ENCODE measurements at regions not wholly inside any gene's neighbourhood (a gene's known extent, or its start where the extent isn't known, plus 50 kb on each side); places are given as distances from the start of the nearest gene placed in this dataset.

DNA sequence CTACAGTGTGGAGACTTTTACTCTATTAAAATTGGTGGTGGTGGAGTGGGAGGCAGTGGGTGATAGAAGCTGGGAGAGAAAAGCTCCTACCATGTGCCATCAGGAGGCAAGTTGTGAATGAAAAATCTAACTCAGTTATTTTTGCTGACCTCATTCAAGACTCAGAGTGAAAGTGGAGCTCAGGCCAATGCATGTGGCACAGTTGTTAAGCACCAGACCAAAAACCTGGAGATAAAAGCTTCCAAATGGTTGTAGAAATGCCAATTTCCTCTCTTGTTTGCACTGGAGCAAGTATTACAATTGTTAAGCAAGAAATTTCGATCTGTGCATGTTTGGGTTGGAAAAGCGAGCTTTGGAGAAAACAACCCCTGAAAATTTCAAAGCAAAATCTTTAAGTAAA, 81.5 kb upstream of the PRICKLE2 start:
- no peak for DNase-seq
- Histone ChIP-seq H3K9me3 (no peaks in the 10 kb centered on the region), H3K9ac (ENCODE audit: low read depth in 2 of 2, low read length in 2 of 2) (no peak overlapping the region), H3K36me3 (no peaks in the 10 kb centered on the region), H3K4me3 (no peak overlapping the region), H3K27ac (no peak overlapping the region), H3K27me3 (no peaks in the 10 kb centered on the region), H3K4me1 (no peaks in the 10 kb centered on the region)
- intact Hi-C loops (cut with DNase I) = no loop called here
- TF ChIP-seq, protein P1, sequence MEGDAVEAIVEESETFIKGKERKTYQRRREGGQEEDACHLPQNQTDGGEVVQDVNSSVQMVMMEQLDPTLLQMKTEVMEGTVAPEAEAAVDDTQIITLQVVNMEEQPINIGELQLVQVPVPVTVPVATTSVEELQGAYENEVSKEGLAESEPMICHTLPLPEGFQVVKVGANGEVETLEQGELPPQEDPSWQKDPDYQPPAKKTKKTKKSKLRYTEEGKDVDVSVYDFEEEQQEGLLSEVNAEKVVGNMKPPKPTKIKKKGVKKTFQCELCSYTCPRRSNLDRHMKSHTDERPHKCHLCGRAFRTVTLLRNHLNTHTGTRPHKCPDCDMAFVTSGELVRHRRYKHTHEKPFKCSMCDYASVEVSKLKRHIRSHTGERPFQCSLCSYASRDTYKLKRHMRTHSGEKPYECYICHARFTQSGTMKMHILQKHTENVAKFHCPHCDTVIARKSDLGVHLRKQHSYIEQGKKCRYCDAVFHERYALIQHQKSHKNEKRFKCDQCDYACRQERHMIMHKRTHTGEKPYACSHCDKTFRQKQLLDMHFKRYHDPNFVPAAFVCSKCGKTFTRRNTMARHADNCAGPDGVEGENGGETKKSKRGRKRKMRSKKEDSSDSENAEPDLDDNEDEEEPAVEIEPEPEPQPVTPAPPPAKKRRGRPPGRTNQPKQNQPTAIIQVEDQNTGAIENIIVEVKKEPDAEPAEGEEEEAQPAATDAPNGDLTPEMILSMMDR (IDR thresholded peaks at IDR 0.05) = no peak

- TF ChIP-seq, protein P1 (IDR thresholded peaks at IDR 0.05) = no peak
- intact Hi-C loops (cut with DNase I) = no loop called here
- H3K27me3 ChIP-seq = no peaks in the 10 kb centered on the region
Observed at GRCh38 chr3:64305731-64306130, 80.5 kb upstream of the PRICKLE2 start.

GRCh38 chr3:64304828-64305410, 79.7 kb upstream of the PRICKLE2 start:
- TF ChIP-seq, protein P1 (IDR thresholded peaks at IDR 0.05) = no peak
- Histone ChIP-seq H3K36me3 (no peaks in the 10 kb centered on the region), H3K9ac (ENCODE audit: low read depth in 2 of 2, low read length in 2 of 2) (no peak overlapping the region), H3K27me3 (no peaks in the 10 kb centered on the region), H3K27ac (no peak overlapping the region), H3K4me3 (no peak overlapping the region), H3K4me1 (no peaks in the 10 kb centered on the region), H3K9me3 (no peaks in the 10 kb centered on the region)
- intact Hi-C loops (cut with DNase I) = no loop called here
- DNase-seq = no peak

More at GRCh38 chr3:64305731-64306130, 80.5 kb upstream of the PRICKLE2 start:
- no peaks in the 10 kb centered on the region for H3K9me3 ChIP-seq
- H3K27ac ChIP-seq = no peak overlapping the region
- no peaks in the 10 kb centered on the region for H3K36me3 ChIP-seq
- H3K4me1 ChIP-seq = no peaks in the 10 kb centered on the region
- H3K9ac ChIP-seq (ENCODE audit: low read depth in 2 of 2, low read length in 2 of 2) = no peak overlapping the region
- no peak for DNase-seq
- H3K4me3 ChIP-seq = no peak overlapping the region

- intact Hi-C loops (cut with DNase I) = no loop called here
- Histone ChIP-seq H3K4me3 (no peak overlapping the region), H3K9me3 (no peaks in the 10 kb centered on the region), H3K36me3 (no peaks in the 10 kb centered on the region), H3K9ac (ENCODE audit: low read depth in 2 of 2, low read length in 2 of 2) (no peak overlapping the region), H3K4me1 (no peaks in the 10 kb centered on the region), H3K27me3 (no peaks in the 10 kb centered on the region), H3K27ac (no peak overlapping the region)
- TF ChIP-seq, protein P1 (IDR thresholded peaks at IDR 0.05) = no peak
- DNase-seq = no peak
Observed at GRCh38 chr3:64303881-64304280, 78.6 kb upstream of the PRICKLE2 start.

DNA sequence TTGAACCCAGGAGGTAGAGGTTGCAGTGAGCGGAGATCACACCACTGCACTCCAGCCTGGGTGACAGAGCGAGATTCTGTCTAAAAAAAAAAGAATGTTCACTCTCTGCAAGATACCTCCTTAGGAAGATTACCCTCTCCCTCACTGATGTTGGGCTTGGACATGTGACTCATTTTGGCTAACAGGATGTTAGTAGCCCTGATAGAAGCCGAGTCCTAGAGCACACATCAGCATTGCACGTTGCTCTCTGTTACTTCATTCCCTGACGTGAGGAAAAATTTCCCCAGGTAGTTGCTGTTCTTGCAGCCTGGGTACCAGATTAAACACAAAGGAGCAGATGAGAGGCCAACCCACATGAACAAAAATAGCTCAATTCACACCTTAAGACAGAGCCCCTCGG, 78.1 kb upstream of the PRICKLE2 start:
- Histone ChIP-seq H3K4me3 (no peak overlapping the region), H3K27ac (no peak overlapping the region), H3K36me3 (no peaks in the 10 kb centered on the region), H3K27me3 (no peaks in the 10 kb centered on the region), H3K9me3 (no peaks in the 10 kb centered on the region), H3K4me1 (no peaks in the 10 kb centered on the region), H3K9ac (ENCODE audit: low read depth in 2 of 2, low read length in 2 of 2) (no peak overlapping the region)
- DNase-seq = no peak
- intact Hi-C loops (cut with DNase I) = no loop called here
- TF ChIP-seq, protein P1 (IDR thresholded peaks at IDR 0.05) = no peak

All from colonic mucosa (tissue), 4 donors.